CD4-positive, alpha-beta T cell treated with Interleukin-12 subunit alpha and Interleukin-12 subunit beta, for 1 hour (primary cell): ENCODE measurements at regions not wholly inside any gene's neighbourhood (a gene's known extent, or its start where the extent isn't known, plus 50 kb on each side); places are given as distances from the start of the nearest gene placed in this dataset.

Source experiments
- DNase-seq: peaks from one replicate; pipeline ENCODE4 v3.0.0-alpha.2; 2020

GRCh38 chr2:144333143-144333555, 186.8 kb downstream of the ZEB2 start:
- no peak for DNase-seq

- peak; percentile 92 for DNase-seq
Observed at GRCh38 chr2:144332356-144333142, 187.4 kb downstream of the ZEB2 start.

GRCh38 chr2:144331674-144332355, 188.1 kb downstream of the ZEB2 start:
- no peak for DNase-seq

GRCh38 chr2:144330951-144331673, 188.8 kb downstream of the ZEB2 start:
- DNase-seq, result peak; percentile 7

GRCh38 chr2:144329472-144329871, 190.4 kb downstream of the ZEB2 start:
- DNase-seq, result no peak

- DNase-seq, result peak; percentile 38
Observed at GRCh38 chr2:144328938-144329337, 191.0 kb downstream of the ZEB2 start.

GRCh38 chr2:144326825-144327224, 193.1 kb downstream of the ZEB2 start:
- DNase-seq, result no peak

GRCh38 chr2:144325086-144325485, 194.8 kb downstream of the ZEB2 start:
- peak; percentile 64 for DNase-seq

GRCh38 chr2:144324446-144325045, 195.4 kb downstream of the ZEB2 start:
- DNase-seq, result peak; percentile 14

GRCh38 chr2:144323946-144324345, 196.0 kb downstream of the ZEB2 start:
- peak; percentile 15 for DNase-seq

- no peak for DNase-seq
Observed at GRCh38 chr2:144322379-144322778, 197.5 kb downstream of the ZEB2 start.

- DNase-seq, result peak; percentile 67
Observed at GRCh38 chr2:144320491-144320890, 199.4 kb downstream of the ZEB2 start.

GRCh38 chr2:144317071-144317738, 202.7 kb downstream of the ZEB2 start:
- DNase-seq, result no peak

GRCh38 chr2:144310889-144311608, 208.9 kb downstream of the ZEB2 start:
- no peak for DNase-seq

- DNase-seq, result no peak
Observed at GRCh38 chr2:144310484-144310883, 209.4 kb downstream of the ZEB2 start.

GRCh38 chr2:144307711-144308110, 212.2 kb downstream of the ZEB2 start:
- no peak for DNase-seq

GRCh38 chr2:144304202-144304601, 215.7 kb downstream of the ZEB2 start:
- no peak for DNase-seq

GRCh38 chr2:144300632-144301031, 219.3 kb downstream of the ZEB2 start:
- DNase-seq, result no peak

GRCh38 chr2:144290276-144290675, 229.6 kb downstream of the ZEB2 start:
- DNase-seq, result no peak

- DNase-seq, result no peak
Observed at GRCh38 chr2:144288438-144288837, 231.5 kb downstream of the ZEB2 start.

- no peak for DNase-seq
Observed at GRCh38 chr2:144285324-144285723, 234.6 kb downstream of the ZEB2 start.

- no peak for DNase-seq
Observed at GRCh38 chr2:144281476-144281875, 238.4 kb downstream of the ZEB2 start.
